HG02588 (cell line): ENCODE measurements at regions not wholly inside any gene's neighbourhood (a gene's known extent, or its start where the extent isn't known, plus 50 kb on each side); places are given as distances from the start of the nearest gene placed in this dataset.

Experiments
- ATAC-seq: cut with Tn5 transposase; IDR thresholded peaks from one replicate; pipeline ENCODE4 v1.9.1; 2021; ENCODE audit warnings: mild to moderate bottlenecking, moderate library complexity; ENCODE audit not compliant: unreplicated experiment

DNA sequence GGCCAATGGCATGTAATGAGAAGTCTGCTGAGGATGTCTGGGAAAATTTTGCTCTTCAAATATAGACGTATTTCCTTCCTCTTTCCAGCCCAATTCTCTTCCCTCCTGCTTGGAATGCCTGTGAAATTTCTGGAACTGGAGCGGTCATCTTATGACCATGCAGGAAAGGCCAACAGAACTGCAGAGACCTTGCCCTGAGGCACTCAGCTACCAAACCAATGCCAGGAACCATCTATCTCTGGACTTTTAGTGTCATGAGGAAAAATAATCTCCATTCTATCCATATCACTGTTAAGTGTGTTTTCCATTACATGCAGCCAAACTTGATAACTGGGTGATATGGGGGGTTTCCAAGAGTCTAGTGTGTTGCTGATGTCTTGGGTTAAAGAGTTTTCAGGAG is 363.7 kb downstream of the SLC4A3 start:
- ATAC-seq: no peak

DNA sequence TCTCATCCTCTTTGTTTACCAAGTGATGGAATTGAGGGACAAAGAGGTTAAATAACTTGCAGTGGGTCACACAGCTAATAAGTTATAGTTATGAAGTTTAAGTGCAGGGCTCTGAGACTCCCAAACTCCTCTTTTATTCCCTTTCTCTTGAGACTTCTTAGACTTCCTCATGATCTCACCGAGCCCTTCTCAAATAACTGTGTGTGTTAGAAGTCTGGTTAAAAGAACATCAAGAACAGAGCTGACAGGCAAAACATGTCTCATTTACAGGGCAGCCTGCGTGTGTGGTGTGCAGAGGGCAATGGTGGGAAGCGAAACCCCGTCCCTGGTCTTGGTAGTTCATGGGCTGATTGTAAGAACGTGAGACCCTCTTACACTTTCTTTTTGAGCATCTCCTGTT is 368.0 kb downstream of the SLC4A3 start:
- ATAC-seq: no peak

DNA sequence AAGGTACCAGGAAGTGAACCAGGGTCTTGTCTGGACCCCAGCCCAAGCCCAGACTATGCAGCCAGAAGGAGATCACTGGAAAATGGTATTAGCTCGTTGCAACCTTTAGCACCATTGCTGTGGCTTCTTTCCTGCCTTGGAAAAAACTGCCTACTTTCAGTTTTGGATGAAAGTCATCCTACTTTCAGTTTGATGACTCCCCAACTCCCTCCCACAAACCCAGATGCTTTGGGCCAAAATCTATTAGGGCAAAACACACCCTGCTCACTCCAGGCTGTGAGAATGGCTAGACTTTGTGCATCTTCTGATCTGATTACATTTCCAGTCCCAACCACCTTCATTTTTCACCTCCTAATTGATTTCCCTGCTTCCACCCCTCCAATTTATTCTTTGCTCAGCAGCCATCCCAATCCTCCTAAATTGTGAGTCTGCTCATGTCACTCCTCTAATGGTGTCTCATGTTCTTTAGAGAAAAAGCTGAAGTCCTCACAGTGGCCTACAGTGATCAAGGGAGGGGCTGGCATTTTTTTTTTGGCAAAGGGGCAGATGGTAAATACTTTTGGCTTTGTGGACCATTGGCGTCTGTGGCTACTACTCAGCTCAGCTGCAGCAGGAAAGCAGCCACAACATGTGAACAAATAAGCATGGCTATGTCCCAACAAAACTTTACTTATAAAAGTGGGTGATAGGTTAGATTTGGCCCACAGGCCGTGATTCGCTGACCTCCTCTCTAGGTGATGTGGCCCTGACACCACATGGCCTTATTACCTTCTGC is 368.7 kb downstream of the SLC4A3 start:
- ATAC-seq: no peak

DNA sequence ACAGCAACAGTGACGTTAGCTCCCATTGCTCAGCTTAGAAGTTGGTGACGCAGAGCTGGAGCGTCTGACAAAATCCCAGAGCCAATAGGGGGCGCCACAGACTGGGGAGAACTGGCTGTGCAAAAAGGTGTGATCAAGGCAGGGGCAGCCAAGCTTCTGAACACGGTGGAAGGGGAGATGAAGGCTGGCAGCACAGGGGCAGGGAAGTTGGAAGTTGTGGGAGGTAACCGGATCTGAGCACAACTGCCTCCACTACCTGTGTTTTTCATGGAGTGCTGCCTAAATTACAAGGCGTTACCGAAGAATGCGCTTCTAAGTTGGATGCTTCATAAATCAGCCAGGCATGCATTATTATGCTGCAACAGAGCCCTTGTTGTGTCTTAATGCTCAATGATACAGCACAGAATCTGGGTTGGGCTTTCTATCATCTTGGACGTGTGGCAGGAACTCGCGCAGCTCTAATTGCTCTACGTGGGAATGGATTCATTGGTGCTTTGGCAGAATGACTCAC is 370.0 kb downstream of the SLC4A3 start:
- ATAC-seq: no peak

DNA sequence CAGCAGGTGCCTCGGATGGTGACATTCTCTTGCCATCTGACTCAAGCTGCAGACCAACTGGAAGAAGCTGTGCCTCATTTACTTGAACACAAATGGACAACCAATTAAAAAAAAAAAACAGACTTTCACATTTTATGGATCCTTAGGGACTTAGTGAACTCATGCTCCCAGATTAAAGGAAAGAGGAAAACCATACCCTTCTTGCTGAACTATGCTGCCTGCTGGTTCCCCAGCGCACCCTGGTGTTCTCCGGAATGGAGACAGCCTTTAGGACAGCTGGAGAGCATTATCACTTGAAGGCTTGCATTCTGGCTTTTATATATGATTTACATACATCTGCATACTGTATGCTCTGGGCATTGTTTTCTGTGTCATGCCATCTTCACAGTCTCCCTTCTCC is 370.7 kb downstream of the SLC4A3 start:
- ATAC-seq: no peak

DNA sequence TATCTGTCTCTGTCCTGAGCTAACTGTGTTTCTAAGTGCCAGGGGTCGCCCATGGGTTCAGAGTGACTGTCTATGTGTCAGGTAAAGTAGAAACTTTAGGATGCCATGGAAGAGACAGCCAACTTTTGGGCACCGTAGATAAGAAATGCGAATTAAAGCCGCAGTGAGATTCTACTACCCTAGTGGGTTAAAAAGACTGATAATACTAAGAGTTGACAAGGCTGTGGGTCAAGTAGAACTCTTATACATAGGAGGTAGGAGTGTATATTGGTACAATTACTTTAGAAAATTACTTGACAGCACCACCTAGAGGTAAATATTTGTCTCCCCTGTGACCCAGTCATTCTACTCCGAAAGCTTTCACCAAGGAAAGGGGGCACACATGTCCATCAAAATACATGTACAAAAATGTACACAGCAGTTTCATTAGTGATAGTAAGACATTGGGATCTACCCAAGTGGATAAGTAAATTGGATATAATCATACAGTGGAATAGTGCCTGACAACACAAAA is 371.3 kb downstream of the SLC4A3 start:
- ATAC-seq: no peak

DNA sequence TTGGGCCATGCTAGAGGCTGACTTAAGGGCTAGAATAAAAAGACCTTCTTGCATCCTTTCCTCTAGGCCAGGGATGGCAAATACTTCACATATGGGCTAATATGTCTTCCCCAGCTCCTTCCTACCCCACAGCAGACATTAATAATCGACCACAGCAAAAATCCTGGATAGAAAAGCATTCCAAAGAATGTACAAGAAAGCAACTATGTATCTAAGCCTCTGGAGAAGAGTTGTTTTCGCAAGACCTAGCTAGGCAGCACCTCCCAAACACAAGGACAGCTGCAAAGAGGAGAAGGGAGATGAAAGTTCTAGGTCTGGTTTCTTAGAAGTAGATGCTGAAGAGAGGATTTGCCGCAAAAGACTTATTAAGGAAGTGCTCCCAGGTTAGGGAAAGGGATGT is 372.6 kb downstream of the SLC4A3 start:
- no peak for ATAC-seq

DNA sequence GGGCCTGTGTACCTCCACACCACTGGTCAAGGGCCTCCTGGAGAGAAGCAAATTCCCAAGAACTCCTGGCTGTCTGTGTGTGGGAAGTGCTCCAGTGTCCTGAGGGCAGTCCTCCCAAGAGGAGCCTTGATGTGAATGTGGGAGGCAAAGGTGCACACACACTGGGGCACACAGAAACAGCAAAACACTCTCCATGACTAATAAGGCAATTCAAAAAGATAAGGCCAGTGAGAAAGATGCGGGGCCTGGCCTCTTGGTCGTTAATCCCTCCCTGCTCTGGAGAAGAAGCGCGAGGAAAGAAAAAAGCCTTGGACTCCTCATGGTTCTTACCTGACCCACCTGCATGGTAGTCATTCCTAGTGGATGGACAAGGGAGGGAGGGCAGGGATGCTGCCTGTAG is 373.2 kb downstream of the SLC4A3 start:
- ATAC-seq: no peak

DNA sequence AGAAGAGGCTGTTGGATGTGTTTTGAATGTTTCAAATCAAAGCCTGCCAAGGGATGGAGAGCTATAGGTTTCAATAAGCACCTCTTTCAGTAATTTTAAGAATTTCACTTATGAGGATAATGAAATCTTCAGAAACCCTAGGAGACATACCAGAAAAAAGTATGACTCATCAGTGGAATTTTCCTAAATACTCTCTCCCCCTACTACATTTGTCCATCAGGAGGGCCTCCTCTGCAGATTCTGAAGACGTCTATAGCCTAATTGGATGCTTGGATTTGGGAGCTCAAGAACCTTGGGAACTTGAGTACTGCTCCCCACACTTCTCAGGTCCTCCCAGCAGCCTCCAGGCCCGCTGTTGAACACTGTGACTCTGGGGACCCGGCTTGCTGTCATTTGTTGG is 374.3 kb downstream of the SLC4A3 start:
- ATAC-seq: no peak

DNA sequence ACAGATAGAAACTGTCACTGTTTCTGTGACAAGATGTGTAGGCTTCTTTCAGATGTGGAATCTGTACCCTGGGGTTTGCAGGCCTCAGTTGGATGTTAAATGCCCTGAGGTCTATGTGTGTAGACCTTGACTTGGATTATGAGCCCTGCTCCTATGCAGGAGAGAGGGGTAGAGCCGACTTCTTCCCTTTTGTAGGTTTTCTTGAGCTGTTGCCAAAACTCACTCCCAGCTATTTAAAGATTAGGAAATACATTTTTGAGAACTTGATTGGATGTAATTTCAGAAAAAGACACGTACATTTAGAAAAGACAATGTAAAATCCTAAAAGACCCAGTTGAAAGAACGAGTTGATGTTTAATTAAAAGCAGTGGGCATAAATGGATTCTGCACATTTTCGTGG is 374.8 kb downstream of the SLC4A3 start:
- ATAC-seq: no peak

DNA sequence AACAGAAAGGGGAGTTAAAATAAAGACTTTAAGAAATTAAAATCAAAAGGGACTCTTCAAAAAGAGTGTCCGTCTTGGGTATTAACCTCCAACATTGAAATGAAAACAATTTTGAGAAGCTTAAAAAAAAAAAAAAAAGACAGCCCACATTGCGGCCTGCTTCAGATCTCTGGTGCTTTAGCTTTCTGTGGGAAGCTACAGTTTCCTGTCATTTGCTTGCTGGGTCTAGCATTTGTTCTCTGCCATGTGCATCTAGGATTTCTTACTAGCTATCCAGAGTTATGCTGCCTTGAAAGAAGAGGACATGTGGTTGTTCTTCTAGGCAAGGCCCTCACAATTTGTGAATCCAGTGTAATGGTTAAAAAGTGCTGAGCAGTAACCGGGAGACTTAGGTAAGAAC is 375.3 kb downstream of the SLC4A3 start:
- no peak for ATAC-seq

DNA sequence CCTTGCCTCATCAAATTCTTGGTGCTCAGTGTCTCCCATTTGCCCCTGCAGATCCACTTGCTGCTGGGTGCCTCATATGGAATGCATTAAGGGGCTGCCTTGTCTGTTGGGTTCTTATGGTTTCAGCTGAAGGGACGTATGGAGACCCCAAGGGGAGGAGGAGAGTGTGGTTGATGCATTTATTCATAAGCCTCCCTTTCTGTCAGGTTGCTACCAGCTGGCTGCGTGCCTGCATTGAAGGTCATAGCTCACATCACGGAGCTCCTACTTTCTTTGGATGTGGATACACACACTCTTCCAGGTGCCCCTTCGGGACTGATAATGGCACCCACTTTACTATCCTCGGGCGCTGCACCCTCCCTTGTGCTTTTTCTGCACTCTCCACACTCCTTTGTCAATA is 377.9 kb downstream of the SLC4A3 start:
- ATAC-seq: no peak

DNA sequence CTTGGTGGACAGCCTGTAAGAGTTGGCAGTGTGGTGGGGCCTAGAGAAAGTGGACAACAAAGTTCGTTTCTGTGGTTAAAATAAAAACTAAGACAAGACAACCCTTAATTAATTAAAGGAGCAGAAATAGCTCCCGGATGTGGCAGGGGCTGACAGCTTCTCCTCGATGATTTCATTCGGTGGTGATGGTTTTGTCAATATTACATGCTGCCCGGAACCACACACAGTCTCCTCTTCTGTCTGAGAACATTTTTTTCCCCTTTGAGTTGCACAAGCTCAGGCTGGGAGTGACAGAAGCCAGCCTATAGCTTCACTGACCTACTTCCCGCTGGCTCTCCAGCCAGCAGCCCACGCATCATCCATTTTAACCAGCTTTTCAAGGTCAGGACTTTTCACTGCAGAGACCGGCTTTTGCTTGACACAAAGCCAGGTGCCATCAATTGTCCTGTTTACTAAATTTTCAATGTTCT is 378.8 kb downstream of the SLC4A3 start:
- ATAC-seq: no peak

DNA sequence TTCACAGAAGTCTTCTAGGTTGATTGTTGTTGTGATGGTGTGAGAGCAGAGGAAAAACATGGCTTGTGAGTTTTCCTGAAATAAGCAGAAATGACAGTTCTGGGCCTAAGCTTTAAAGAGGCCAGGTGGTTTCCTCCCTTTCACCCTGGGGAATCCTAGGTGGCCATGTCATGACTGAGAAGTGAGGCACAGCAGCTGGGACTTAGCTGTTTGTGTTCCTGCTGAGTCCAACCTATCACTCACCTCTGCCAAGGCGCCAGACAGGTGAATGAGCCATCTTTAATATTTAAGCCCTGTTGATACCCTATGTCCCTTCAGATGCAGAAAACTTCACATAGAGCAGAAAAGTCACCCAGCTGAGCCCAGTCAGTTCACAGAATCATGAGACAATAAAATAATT is 384.4 kb downstream of the SLC4A3 start:
- ATAC-seq: no peak

DNA sequence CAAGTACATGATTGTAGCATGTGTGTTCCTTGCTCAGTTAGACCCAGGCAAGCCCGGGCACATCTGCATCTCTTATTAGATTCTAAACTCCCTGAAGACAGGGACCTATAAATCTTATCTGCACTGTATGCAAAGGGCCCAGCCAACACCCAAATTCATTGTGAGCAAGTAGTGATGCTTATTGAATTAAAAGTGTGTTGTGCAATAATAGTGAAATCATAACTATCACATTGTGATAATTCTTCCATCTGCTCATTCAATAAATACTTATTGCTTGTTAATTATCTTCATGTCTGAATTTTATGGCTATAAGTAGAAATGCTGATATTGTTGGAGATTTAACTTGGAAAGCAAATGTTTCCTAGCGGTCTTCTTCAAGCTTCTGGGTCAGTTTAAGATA is 387.5 kb downstream of the SLC4A3 start:
- ATAC-seq: no peak

DNA sequence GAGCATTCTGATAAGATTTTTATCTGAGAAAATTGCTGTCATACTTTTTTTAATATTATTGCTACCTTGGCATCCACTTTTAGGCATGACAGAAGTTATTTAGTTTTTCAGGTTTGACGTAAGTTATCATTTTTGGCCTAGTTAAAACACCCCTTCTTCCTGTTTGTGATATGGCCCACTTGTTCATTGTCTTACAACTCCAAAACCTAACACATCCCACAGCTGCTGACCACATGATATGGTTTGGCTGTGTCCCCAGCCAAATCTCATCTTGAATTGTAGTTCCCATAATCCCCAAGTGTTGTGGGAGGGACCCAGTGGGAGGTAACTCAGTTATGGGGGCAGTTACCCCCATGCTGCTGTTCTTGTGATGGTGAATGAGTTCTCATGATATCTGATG is 388.1 kb downstream of the SLC4A3 start:
- ATAC-seq: no peak

DNA sequence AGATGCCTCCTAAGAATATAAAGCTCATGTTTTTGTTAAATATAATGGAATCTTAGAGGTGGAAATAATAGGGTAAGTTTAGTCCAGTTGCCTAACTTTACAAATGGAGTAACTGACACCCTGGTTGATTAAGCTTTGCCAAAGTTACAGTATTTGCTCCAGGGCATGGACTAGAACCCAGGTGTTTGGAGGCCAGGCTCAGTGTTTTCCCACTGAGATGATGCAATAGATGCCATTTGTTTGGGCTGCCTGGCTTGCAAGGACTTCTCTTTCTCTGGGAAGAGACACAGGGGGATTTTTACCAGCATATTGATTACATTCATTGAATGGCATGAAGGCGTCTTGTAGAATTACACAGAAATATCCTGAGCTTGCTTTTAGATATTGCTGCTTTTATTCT is 397.8 kb downstream of the SLC4A3 start:
- no peak for ATAC-seq

DNA sequence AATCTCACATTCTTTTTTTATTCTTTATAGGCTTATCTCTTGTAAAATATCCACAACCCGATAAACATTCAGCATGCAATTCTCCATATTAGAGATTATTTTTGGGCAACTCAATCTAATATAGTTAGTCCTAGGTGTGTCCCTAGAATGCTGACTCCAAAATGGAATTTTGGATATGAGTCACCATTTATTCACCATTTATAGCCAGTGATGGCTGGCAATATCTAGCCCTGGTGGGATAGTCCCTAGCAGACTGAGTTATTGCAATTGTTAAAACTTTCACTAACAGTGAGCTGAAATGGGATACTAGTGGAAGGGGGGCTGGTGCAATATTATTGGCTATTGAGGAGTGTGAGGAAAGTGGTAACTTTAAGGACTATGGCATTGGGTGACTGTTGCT is 401.6 kb downstream of the SLC4A3 start:
- no peak for ATAC-seq

DNA sequence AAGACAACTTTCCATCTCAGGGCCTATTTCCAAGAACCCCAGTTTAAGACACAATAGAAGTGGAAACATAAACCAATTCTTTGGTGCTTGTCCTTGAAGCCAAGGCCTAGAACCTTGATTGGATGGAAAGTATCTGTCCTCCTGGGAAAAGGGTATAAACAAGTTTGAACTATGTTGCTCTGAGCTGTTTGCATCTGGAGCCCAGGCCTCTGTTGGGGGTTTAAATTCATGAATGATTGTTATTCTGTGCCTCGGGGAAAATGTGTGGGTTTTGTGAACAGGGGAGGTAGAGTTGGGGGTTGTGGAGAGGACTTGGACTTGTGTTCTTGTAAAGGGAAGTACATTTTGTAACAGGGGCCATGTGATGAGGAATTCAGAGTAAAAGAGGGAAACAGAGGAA is 406.1 kb downstream of the SLC4A3 start:
- ATAC-seq: no peak

DNA sequence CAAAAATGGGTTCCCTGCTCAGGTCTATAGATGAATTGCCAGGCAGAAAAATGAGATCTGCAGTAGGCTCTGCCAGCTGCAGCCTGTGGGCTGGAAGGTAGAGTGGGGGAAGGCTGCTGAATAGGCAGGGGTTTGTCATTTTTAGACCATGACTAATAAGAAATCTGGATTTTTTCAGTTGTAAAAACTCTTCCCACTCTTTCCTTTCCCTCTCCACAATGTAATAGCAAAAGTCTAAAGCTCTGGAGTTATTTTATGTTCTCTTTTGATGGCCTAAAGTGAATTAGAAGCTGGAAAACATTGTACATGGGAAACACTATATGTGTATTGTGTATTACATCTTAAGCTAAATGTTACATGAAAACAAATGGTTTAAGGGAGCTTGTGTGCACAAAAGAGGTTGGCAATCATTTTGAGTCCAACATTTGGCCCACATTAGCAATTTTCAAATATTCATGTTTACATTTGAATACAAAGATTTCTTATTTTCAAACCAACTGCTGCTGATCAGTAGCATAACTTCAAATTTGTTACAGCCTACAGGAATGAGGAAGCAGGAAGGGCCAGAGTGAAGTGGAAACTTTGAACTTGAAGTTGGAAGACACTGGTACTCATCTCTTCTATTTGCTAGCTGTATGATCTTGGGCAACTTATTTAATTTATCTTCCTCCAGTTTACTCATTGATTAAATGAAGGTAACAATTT is 407.1 kb downstream of the SLC4A3 start:
- no peak for ATAC-seq

DNA sequence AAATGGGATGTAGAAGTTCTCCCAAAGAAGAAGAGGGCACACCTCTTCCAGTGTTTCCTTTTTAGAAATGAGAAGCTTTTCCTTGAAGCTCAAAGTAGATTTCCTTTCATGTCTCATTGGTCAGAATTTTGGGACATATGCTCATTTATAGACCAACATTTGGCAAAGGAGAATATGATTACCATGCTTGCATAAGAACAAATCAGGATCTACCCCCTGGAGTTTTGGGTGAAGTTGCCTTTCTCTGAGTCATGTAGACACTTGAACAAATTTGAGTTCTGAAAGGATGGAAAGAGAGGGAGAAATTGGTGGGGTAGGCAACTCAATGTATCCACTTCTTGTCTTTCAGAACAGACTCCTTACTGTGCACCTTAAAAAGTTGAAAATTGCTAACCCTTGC is 409.0 kb downstream of the SLC4A3 start:
- ATAC-seq: no peak

DNA sequence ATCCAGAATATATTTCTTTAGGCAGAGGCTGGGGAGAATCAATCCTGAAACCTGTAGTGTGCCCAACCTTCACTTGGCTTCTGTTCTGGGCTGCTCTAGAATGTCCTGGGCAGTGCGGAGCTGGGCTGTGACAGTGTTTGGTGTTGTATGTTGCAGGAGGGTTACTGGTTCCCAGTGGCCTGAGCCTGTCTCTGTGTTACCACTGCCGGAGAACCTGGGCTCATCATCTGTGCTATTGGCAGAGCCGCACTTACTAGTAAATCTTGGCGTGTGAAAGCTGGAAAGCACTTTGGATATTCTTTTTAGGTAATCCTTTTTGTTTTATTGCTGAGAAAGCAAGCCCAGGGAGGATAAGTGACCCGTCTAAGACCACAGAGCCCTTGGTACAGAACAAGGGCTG is 412.9 kb downstream of the SLC4A3 start:
- ATAC-seq: no peak
